Muscle of leg (tissue), 3 donors: ENCODE measurements at regions not wholly inside any gene's neighbourhood (a gene's known extent, or its start where the extent isn't known, plus 50 kb on each side); places are given as distances from the start of the nearest gene placed in this dataset.
"Not testable (repeated sequence)": the region's sequence is repeated elsewhere in the genome, so short reads cannot be mapped to it uniquely, and the experiment has no call there.

ENCODE experiments used
- DNase-seq: peaks from one replicate; pipeline ENCODE4 v3.0.0; 2013
- H3K27ac ChIP-seq: one replicate; pipeline ENCODE4 v1.5.1; 2013; ENCODE audit warnings: mild to moderate bottlenecking, low read length, control low read depth
- H3K27me3 ChIP-seq: one replicate; pipeline ENCODE4 v1.6.1; 2013; ENCODE audit warnings: low read length; ENCODE audit not compliant: control insufficient read depth, insufficient read depth
- H3K36me3 ChIP-seq: one replicate; pipeline ENCODE4 v1.6.1; 2013; ENCODE audit warnings: low read length; ENCODE audit not compliant: control insufficient read depth, insufficient read depth
- H3K4me1 ChIP-seq: one replicate; pipeline ENCODE4 v1.6.1; 2013; ENCODE audit warnings: low read length; ENCODE audit not compliant: control insufficient read depth, insufficient read depth
- H3K4me3 ChIP-seq: one replicate; pipeline ENCODE4 v1.5.1; 2013; ENCODE audit warnings: low read length, control low read depth
- H3K9me3 ChIP-seq: replicated peaks from 2 replicates; pipeline ENCODE4 v1.6.1; 2013; ENCODE audit warnings: low read depth, low read length; ENCODE audit not compliant: control insufficient read depth
- WGBS: methylation state at CpG from one replicate; pipeline ENCODE4 v1.1.5; 2013; ENCODE audit warnings: missing lambda C conversion rate; ENCODE audit not compliant: insufficient coverage; 5-methylcytosine and 5-hydroxymethylcytosine counted together

- not testable (repeated sequence) for H3K4me3 ChIP-seq, H3K27ac ChIP-seq, H3K4me1 ChIP-seq, DNase-seq, H3K27me3 ChIP-seq, H3K9me3 ChIP-seq, H3K36me3 ChIP-seq
- WGBS, result no CpG with 5 or more reads among the region's 1 CpG
Measured at GRCh38 chr21:32823296-32823695, 51.7 kb upstream of the PAXBP1 start.

GRCh38 chr21:32824950-32825349 lies 53.4 kb upstream of the PAXBP1 start:
- Histone ChIP-seq H3K4me3 (no peak overlapping the region), H3K4me1 (no peaks in the 10 kb centered on the region), H3K27me3 (peaks cover 2% of the 10 kb centered on the region), H3K36me3 (no peaks in the 10 kb centered on the region), H3K27ac (no peak overlapping the region), H3K9me3 (no peaks in the 10 kb centered on the region)
- WGBS, result no CpG with 5 or more reads among the region's 1 CpG
- DNase-seq, result no peak

GRCh38 chr21:32826329-32827167 lies 55.0 kb upstream of the PAXBP1 start:
- H3K4me1 ChIP-seq, result no peaks in the 10 kb centered on the region
- 47% methylated on average over 5 of the region's 9 CpGs for WGBS
- no peak overlapping the region for H3K4me3 ChIP-seq
- no peak overlapping the region for H3K27ac ChIP-seq
- DNase-seq, result peak; percentile 50
- no peaks in the 10 kb centered on the region for H3K9me3 ChIP-seq
- peaks cover 2% of the 10 kb centered on the region for H3K27me3 ChIP-seq
- H3K36me3 ChIP-seq, result no peaks in the 10 kb centered on the region

GRCh38 chr21:32828908-32829307 lies 57.4 kb upstream of the PAXBP1 start:
- H3K27ac ChIP-seq, result no peak overlapping the region
- H3K27me3 ChIP-seq, result peaks cover 5% of the 10 kb centered on the region
- no peak overlapping the region for H3K4me3 ChIP-seq
- DNase-seq, result no peak
- H3K4me1 ChIP-seq, result no peaks in the 10 kb centered on the region
- WGBS, result 83% methylated on average over 2 of the region's 4 CpGs
- no peaks in the 10 kb centered on the region for H3K9me3 ChIP-seq
- no peaks in the 10 kb centered on the region for H3K36me3 ChIP-seq

GRCh38 chr21:32829504-32829903 lies 57.9 kb upstream of the PAXBP1 start:
- H3K4me3 ChIP-seq, result no peak overlapping the region
- no peak for DNase-seq
- H3K27me3 ChIP-seq, result peaks cover 5% of the 10 kb centered on the region
- no peaks in the 10 kb centered on the region for H3K4me1 ChIP-seq
- WGBS, result no CpG with 5 or more reads among the region's 2 CpGs
- no peaks in the 10 kb centered on the region for H3K9me3 ChIP-seq
- no peak overlapping the region for H3K27ac ChIP-seq
- no peaks in the 10 kb centered on the region for H3K36me3 ChIP-seq

GRCh38 chr21:32831779-32832178 lies 60.2 kb upstream of the PAXBP1 start:
- H3K4me3 ChIP-seq, DNase-seq, H3K9me3 ChIP-seq, H3K27ac ChIP-seq, H3K4me1 ChIP-seq, H3K27me3 ChIP-seq, H3K36me3 ChIP-seq: not testable (repeated sequence)
- WGBS, result 97% methylated on average over 6 of the region's 10 CpGs

GRCh38 chr21:32834211-32834915 lies 62.8 kb upstream of the PAXBP1 start:
- Histone ChIP-seq H3K36me3 (no peaks in the 10 kb centered on the region), H3K4me1 (no peaks in the 10 kb centered on the region), H3K9me3 (peaks cover 7% of the 10 kb centered on the region), H3K4me3 (no peak overlapping the region), H3K27me3 (peaks cover 7% of the 10 kb centered on the region), H3K27ac (no peak overlapping the region)
- DNase-seq, result no peak
- no CpG with 5 or more reads among the region's 7 CpGs for WGBS

- Histone ChIP-seq H3K27me3 (peaks cover 9% of the 10 kb centered on the region), H3K4me1 (no peaks in the 10 kb centered on the region), H3K36me3 (no peaks in the 10 kb centered on the region), H3K4me3 (no peak overlapping the region), H3K27ac (no peak overlapping the region), H3K9me3 (peaks cover 7% of the 10 kb centered on the region)
- WGBS, result 72% methylated on average over 4 of the region's 5 CpGs
- no peak for DNase-seq
Measured at GRCh38 chr21:32834916-32835235, 63.3 kb upstream of the PAXBP1 start.

GRCh38 chr21:32842146-32842545 lies 70.6 kb upstream of the PAXBP1 start:
- no peaks in the 10 kb centered on the region for H3K36me3 ChIP-seq
- no peaks in the 10 kb centered on the region for H3K4me1 ChIP-seq
- H3K27ac ChIP-seq, result no peak overlapping the region
- H3K4me3 ChIP-seq, result no peak overlapping the region
- DNase-seq, result no peak
- H3K9me3 ChIP-seq, result no peaks in the 10 kb centered on the region
- H3K27me3 ChIP-seq, result peaks cover 26% of the 10 kb centered on the region
- no CpG with 5 or more reads among the region's 1 CpG for WGBS

- Histone ChIP-seq H3K4me3 (no peak overlapping the region), H3K4me1 (no peaks in the 10 kb centered on the region), H3K36me3 (no peaks in the 10 kb centered on the region), H3K9me3 (no peaks in the 10 kb centered on the region), H3K27me3 (peaks cover 26% of the 10 kb centered on the region), H3K27ac (no peak overlapping the region)
- DNase-seq, result no peak
- 57% methylated on average over 2 of the region's 3 CpGs for WGBS
Measured at GRCh38 chr21:32843561-32843960, 72.0 kb upstream of the PAXBP1 start.
